SH-SY5Y (cell line): ENCODE measurements at regions not wholly inside any gene's neighbourhood (a gene's known extent, or its start where the extent isn't known, plus 50 kb on each side); places are given as distances from the start of the nearest gene placed in this dataset.

Experiments
- GATA2 ChIP-seq: IDR thresholded peaks from 2 replicates; pipeline ENCODE4 v1.6.1; 2011; ENCODE audit warnings: mild to moderate bottlenecking, low read depth, low read length
- GATA3 ChIP-seq: IDR thresholded peaks from 2 replicates; pipeline ENCODE4 v1.6.1; 2011; ENCODE audit warnings: low read depth, mild to moderate bottlenecking, low read length, moderate library complexity

DNA sequence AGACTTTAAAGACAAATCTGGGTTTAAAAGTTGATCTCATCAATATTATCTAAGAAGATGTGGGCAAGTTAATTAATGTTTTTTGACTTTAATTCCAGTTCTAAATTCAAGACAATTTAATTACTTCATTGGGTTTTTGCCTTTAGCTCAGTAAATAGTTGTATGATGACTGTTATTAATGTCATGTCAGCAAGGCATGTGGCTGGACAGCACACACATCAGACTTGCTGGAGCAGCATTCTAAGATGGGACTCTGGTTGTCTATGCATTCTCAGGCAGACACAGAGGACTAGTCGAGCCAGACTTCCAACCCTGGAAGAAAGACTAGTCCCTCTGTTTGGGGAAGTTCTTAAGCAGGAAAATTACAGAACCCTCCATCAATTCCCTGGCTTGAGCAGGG is 180.7 kb upstream of the GK2 start:
- TF ChIP-seq GATA3 (no peak), GATA2 (no peak)
